ENCODE measurements at regions not wholly inside any gene's neighbourhood (a gene's known extent, or its start where the extent isn't known, plus 50 kb on each side); places are given as distances from the start of the nearest gene placed in this dataset.

GRCh38 chr9:87083986-87084385 is 136.7 kb upstream of the GAS1 start:
- no peaks in the 10 kb centered on the region for H3K27me3 ChIP-seq (ENCODE audit: insufficient read depth, low read depth)
- POLR2A ChIA-PET (ENCODE audit: unreplicated experiment): no interaction called here
- no peak for TF ChIP-seq CTCF (conservative IDR thresholded peaks at IDR 0.05)
- no peak for TF ChIP-seq EZH2 (IDR thresholded peaks at IDR 0.05; ENCODE audit: low read depth)
- CTCF ChIA-PET: no interaction called here
- H3K4me3 ChIP-seq: no peak overlapping the region
- no peaks in the 10 kb centered on the region for H3K79me2 ChIP-seq (ENCODE audit: low read depth)
- H3K36me3 ChIP-seq (ENCODE audit: low read depth): no peaks in the 10 kb centered on the region
- no peak overlapping the region for H3K4me2 ChIP-seq
- no TSS peak for BruUV-seq (replicated peaks)
- H4K20me1 ChIP-seq (ENCODE audit: insufficient read depth): no peaks in the 10 kb centered on the region
- H3K27ac ChIP-seq: no peak overlapping the region
- no peak for DNase-seq
- no peaks in the 10 kb centered on the region for H3K4me1 ChIP-seq (replicated peaks; ENCODE audit: insufficient read depth)
- H3K9me2 ChIP-seq (ENCODE audit: insufficient read depth): no peaks in the 10 kb centered on the region
- intact Hi-C loops (cut with micrococcal nuclease; ENCODE audit: unreplicated experiment): no loop called here
- no peaks in the 10 kb centered on the region; the same call in 1 of the 2 replicates for H3K9me3 ChIP-seq (ENCODE audit: insufficient read depth, low read depth)
- H2AFZ ChIP-seq: no peak overlapping the region
- H3F3A ChIP-seq (ENCODE audit: insufficient read depth, low read depth): no peaks in the 10 kb centered on the region

GRCh38 chr9:87084407-87084806 is 137.1 kb upstream of the GAS1 start:
- H3K27me3 ChIP-seq (ENCODE audit: insufficient read depth, low read depth): no peaks in the 10 kb centered on the region

GRCh38 chr9:87085073-87085472 is 137.8 kb upstream of the GAS1 start:
- BruUV-seq (replicated peaks): no TSS peak

More at GRCh38 chr9:87084407-87084806, 137.1 kb upstream of the GAS1 start:
- ChIA-PET CTCF (no interaction called here), POLR2A (ENCODE audit: unreplicated experiment) (no interaction called here)
- H3K4me3 ChIP-seq: no peak overlapping the region
- no peak for DNase-seq
- intact Hi-C loops (cut with micrococcal nuclease; ENCODE audit: unreplicated experiment): no loop called here
- no peaks in the 10 kb centered on the region for H4K20me1 ChIP-seq (ENCODE audit: insufficient read depth)
- no peak overlapping the region for H3K4me2 ChIP-seq
- H3K4me1 ChIP-seq (replicated peaks; ENCODE audit: insufficient read depth): no peaks in the 10 kb centered on the region
- no peaks in the 10 kb centered on the region for H3F3A ChIP-seq (ENCODE audit: insufficient read depth, low read depth)
- H3K9me3 ChIP-seq (ENCODE audit: insufficient read depth, low read depth): no peaks in the 10 kb centered on the region; the same call in 1 of the 2 replicates
- H3K79me2 ChIP-seq (ENCODE audit: low read depth): no peaks in the 10 kb centered on the region
- no peak overlapping the region for H3K27ac ChIP-seq
- H3K36me3 ChIP-seq (ENCODE audit: low read depth): no peaks in the 10 kb centered on the region
- TF ChIP-seq EZH2 (IDR thresholded peaks at IDR 0.05; ENCODE audit: low read depth): no peak
- TF ChIP-seq CTCF (conservative IDR thresholded peaks at IDR 0.05): no peak
- no peaks in the 10 kb centered on the region for H3K9me2 ChIP-seq (ENCODE audit: insufficient read depth)
- BruUV-seq (replicated peaks): no TSS peak
- H2AFZ ChIP-seq: no peak overlapping the region

More at GRCh38 chr9:87085073-87085472, 137.8 kb upstream of the GAS1 start:
- H3K4me2 ChIP-seq: no peak overlapping the region
- H3K79me2 ChIP-seq (ENCODE audit: low read depth): no peaks in the 10 kb centered on the region
- no peak overlapping the region for H2AFZ ChIP-seq
- no peaks in the 10 kb centered on the region for H3K27me3 ChIP-seq (ENCODE audit: insufficient read depth, low read depth)
- H3K9me3 ChIP-seq (ENCODE audit: insufficient read depth, low read depth): no peaks in the 10 kb centered on the region; the same call in 1 of the 2 replicates
- H4K20me1 ChIP-seq (ENCODE audit: insufficient read depth): no peaks in the 10 kb centered on the region
- DNase-seq: no peak
- intact Hi-C loops (cut with micrococcal nuclease; ENCODE audit: unreplicated experiment): no loop called here
- no peak for TF ChIP-seq EZH2 (IDR thresholded peaks at IDR 0.05; ENCODE audit: low read depth)
- TF ChIP-seq CTCF (conservative IDR thresholded peaks at IDR 0.05): no peak
- no peaks in the 10 kb centered on the region for H3K4me1 ChIP-seq (replicated peaks; ENCODE audit: insufficient read depth)
- H3K9me2 ChIP-seq (ENCODE audit: insufficient read depth): no peaks in the 10 kb centered on the region
- no peaks in the 10 kb centered on the region for H3F3A ChIP-seq (ENCODE audit: insufficient read depth, low read depth)
- no peak overlapping the region for H3K27ac ChIP-seq
- CTCF ChIA-PET: no interaction called here
- no peaks in the 10 kb centered on the region for H3K36me3 ChIP-seq (ENCODE audit: low read depth)
- POLR2A ChIA-PET (ENCODE audit: unreplicated experiment): no interaction called here
- H3K4me3 ChIP-seq: no peak overlapping the region
